HG03108 (cell line): ENCODE measurements at regions not wholly inside any gene's neighbourhood (a gene's known extent, or its start where the extent isn't known, plus 50 kb on each side); places are given as distances from the start of the nearest gene placed in this dataset.

Experiments
- ATAC-seq: cut with Tn5 transposase; IDR thresholded peaks from one replicate; pipeline ENCODE4 v1.9.1; 2021; ENCODE audit warnings: moderate library complexity; ENCODE audit not compliant: unreplicated experiment

GRCh38 chr7:130958846-130959245 lies 224.8 kb upstream of the KLF14 start:
- no peak for ATAC-seq

- ATAC-seq, result no peak
Observed at GRCh38 chr7:130959743-130960207, 225.8 kb upstream of the KLF14 start.

- ATAC-seq, result peak; percentile 26
Observed at GRCh38 chr7:130960208-130960988, 226.4 kb upstream of the KLF14 start.

- peak; percentile 73 for ATAC-seq
Observed at GRCh38 chr7:130961128-130961601, 227.2 kb upstream of the KLF14 start.

- ATAC-seq, result no peak
Observed at GRCh38 chr7:130962109-130962508, 228.1 kb upstream of the KLF14 start.

GRCh38 chr7:130963339-130963738 lies 229.3 kb upstream of the KLF14 start:
- no peak for ATAC-seq

- ATAC-seq, result no peak
Observed at GRCh38 chr7:130965515-130965914, 231.5 kb upstream of the KLF14 start.

GRCh38 chr7:130966246-130967009 lies 232.4 kb upstream of the KLF14 start:
- peak; percentile 53 for ATAC-seq

GRCh38 chr7:130970196-130970595 lies 236.2 kb upstream of the KLF14 start:
- no peak for ATAC-seq

GRCh38 chr7:130970696-130971095 lies 236.7 kb upstream of the KLF14 start:
- ATAC-seq, result no peak

- no peak for ATAC-seq
Observed at GRCh38 chr7:130971297-130971696, 237.3 kb upstream of the KLF14 start.

GRCh38 chr7:130972201-130972600 lies 238.2 kb upstream of the KLF14 start:
- no peak for ATAC-seq

GRCh38 chr7:130973637-130974036 lies 239.6 kb upstream of the KLF14 start:
- ATAC-seq, result no peak

GRCh38 chr7:130974169-130974568 lies 240.2 kb upstream of the KLF14 start:
- ATAC-seq, result no peak

GRCh38 chr7:130974794-130975193 lies 240.8 kb upstream of the KLF14 start:
- ATAC-seq, result no peak

- no peak for ATAC-seq
Observed at GRCh38 chr7:130975731-130976130, 241.7 kb upstream of the KLF14 start.

GRCh38 chr7:130982160-130982638 lies 248.2 kb upstream of the KLF14 start:
- no peak for ATAC-seq

GRCh38 chr7:130982651-130983050 lies 248.6 kb upstream of the KLF14 start:
- no peak for ATAC-seq

GRCh38 chr7:130985361-130985760 lies 251.4 kb upstream of the KLF14 start:
- ATAC-seq, result no peak

GRCh38 chr7:130986261-130986690 lies 252.3 kb upstream of the KLF14 start:
- ATAC-seq, result no peak

- ATAC-seq, result no peak
Observed at GRCh38 chr7:130987092-130987491, 253.1 kb upstream of the KLF14 start.

GRCh38 chr7:130988443-130988842 lies 254.4 kb upstream of the KLF14 start:
- no peak for ATAC-seq
